ENCODE measurements at regions not wholly inside any gene's neighbourhood (a gene's known extent, or its start where the extent isn't known, plus 50 kb on each side); places are given as distances from the start of the nearest gene placed in this dataset.

GRCh38 chr20:6857927-6858326 is 90.4 kb downstream of the BMP2 start:
- no peaks in the 10 kb centered on the region for H3F3A ChIP-seq (replicated peaks; ENCODE audit: low read depth)
- no peak overlapping the region for H3K27ac ChIP-seq (ENCODE audit: low read depth)
- Mint-ChIP-seq H3K27ac (no peak overlapping the region), H3K4me3 (no peak overlapping the region), H3K9me3 (no peaks in the 10 kb centered on the region), H3K36me3 (ENCODE audit: low read depth) (no peaks in the 10 kb centered on the region), H3K27me3 (ENCODE audit: insufficient read depth, low read depth, poor library complexity) (no peaks in the 10 kb centered on the region), H3K4me1 (peaks cover 8% of the 10 kb centered on the region; the same call in 2 of the 3 replicates)
- H3K36me3 ChIP-seq (ENCODE audit: insufficient read depth), result no peaks in the 10 kb centered on the region
- TF ChIP-seq CTCF (conservative IDR thresholded peaks at IDR 0.05; ENCODE audit: low read depth in 2 of 2) (no peak), NANOG (IDR thresholded peaks at IDR 0.05; ENCODE audit: borderline replicate concordance) (no peak), ZNF331 (CRISPR knock-in tag; IDR thresholded peaks at IDR 0.05; ENCODE audit: low read depth) (no peak), ZNF114 (CRISPR knock-in tag; IDR thresholded peaks at IDR 0.05) (no peak), ETS1 (IDR thresholded peaks at IDR 0.05) (no peak), STAT1 (IDR thresholded peaks at IDR 0.05; ENCODE audit: unreplicated experiment) (no peak), POLR2AphosphoS5 (IDR thresholded peaks at IDR 0.05; ENCODE audit: low read depth) (no peak), EZH2 (IDR thresholded peaks at IDR 0.05; ENCODE audit: low read depth, unreplicated experiment) (no peak), JUNB (IDR thresholded peaks at IDR 0.05; ENCODE audit: unreplicated experiment) (no peak), REST (IDR thresholded peaks at IDR 0.05; ENCODE audit: unreplicated experiment) (no peak), EZH2phosphoT487 (IDR thresholded peaks at IDR 0.05; ENCODE audit: unreplicated experiment) (no peak), CREB1 (CRISPR knock-in tag; IDR thresholded peaks at IDR 0.05; ENCODE audit: low read depth) (no peak), ZNF462 (CRISPR knock-in tag; IDR thresholded peaks at IDR 0.05) (no peak)
- H3K9me2 ChIP-seq (ENCODE audit: insufficient read depth), result no peaks in the 10 kb centered on the region
- H3K4me3 ChIP-seq, result no peak overlapping the region
- no peak overlapping the region for H3K4me2 ChIP-seq
- H4K20me1 ChIP-seq (replicated peaks; ENCODE audit: insufficient read depth), result no peaks in the 10 kb centered on the region
- H2AFZ ChIP-seq, result no peak overlapping the region
- peaks cover 7% of the 10 kb centered on the region; the same call in 1 of the 2 replicates for H3K4me1 ChIP-seq (ENCODE audit: insufficient read depth)
- no peak for ATAC-seq
- H3K27me3 ChIP-seq (ENCODE audit: insufficient read depth), result no peaks in the 10 kb centered on the region
- no peak for DNase-seq (ENCODE audit: low spot score)
- no peaks in the 10 kb centered on the region for H3K79me2 ChIP-seq (replicated peaks; ENCODE audit: insufficient read depth)

Data from GM23338 (cell line).